GM10266 (cell line): ENCODE measurements at regions not wholly inside any gene's neighbourhood (a gene's known extent, or its start where the extent isn't known, plus 50 kb on each side); places are given as distances from the start of the nearest gene placed in this dataset.

Experiments
- DNase-seq: peaks from one replicate; pipeline ENCODE4 v3.0.0; 2012; ENCODE audit errors: extremely low spot score
- CTCF ChIP-seq: IDR thresholded peaks from 2 replicates; pipeline ENCODE4 v1.5.1; 2012; ENCODE audit warnings: mild to moderate bottlenecking, low read depth; ENCODE audit not compliant: control insufficient read depth, insufficient read depth; ENCODE audit errors: missing control alignments

GRCh38 chr3:193844472-193844871 is 251.5 kb downstream of the OPA1 start:
- TF ChIP-seq CTCF = no peak
- DNase-seq = no peak

- DNase-seq = no peak
- TF ChIP-seq CTCF = no peak
Measured at GRCh38 chr3:193845144-193845543, 252.1 kb downstream of the OPA1 start.

GRCh38 chr3:193846569-193846968 is 253.6 kb downstream of the OPA1 start:
- DNase-seq = no peak

GRCh38 chr3:193847402-193847801 is 254.4 kb downstream of the OPA1 start:
- no peak for TF ChIP-seq CTCF
- no peak for DNase-seq

More at GRCh38 chr3:193846569-193846968, 253.6 kb downstream of the OPA1 start:
- TF ChIP-seq CTCF = no peak

- TF ChIP-seq CTCF = no peak
- DNase-seq = no peak
Measured at GRCh38 chr3:193848547-193848946, 255.5 kb downstream of the OPA1 start.

GRCh38 chr3:193850084-193850619 is 257.1 kb downstream of the OPA1 start:
- TF ChIP-seq CTCF = no peak
- no peak for DNase-seq

GRCh38 chr3:193851428-193851847 is 258.4 kb downstream of the OPA1 start:
- no peak for TF ChIP-seq CTCF
- DNase-seq = no peak
